HG03432 (cell line): ENCODE measurements at regions not wholly inside any gene's neighbourhood (a gene's known extent, or its start where the extent isn't known, plus 50 kb on each side); places are given as distances from the start of the nearest gene placed in this dataset.
"Not testable (repeated sequence)": the region's sequence is repeated elsewhere in the genome, so short reads cannot be mapped to it uniquely, and the experiment has no call there.

Experiments used
- ATAC-seq: cut with Tn5 transposase; IDR thresholded peaks from one replicate; pipeline ENCODE4 v1.9.1; 2021; ENCODE audit warnings: mild to moderate bottlenecking, moderate library complexity; ENCODE audit not compliant: unreplicated experiment

DNA sequence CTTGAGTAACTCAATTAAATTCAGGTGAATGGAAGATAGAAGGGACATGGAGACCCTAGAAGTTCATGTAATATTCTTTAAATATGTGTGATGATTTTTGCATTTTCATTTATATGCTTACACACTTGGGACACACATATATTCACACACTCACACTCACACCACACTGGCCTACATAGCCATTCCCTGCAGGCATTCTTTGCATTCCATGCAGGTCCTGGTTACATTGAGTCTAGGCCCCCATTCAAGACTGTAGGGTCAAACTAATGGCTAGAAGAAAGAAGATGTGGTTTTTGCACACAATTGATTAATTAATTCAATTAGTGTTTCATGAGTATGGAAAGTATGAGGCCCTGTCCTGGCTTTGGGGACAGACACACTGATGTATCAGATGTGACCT, 249.4 kb downstream of the HNMT start:
- ATAC-seq: no peak

DNA sequence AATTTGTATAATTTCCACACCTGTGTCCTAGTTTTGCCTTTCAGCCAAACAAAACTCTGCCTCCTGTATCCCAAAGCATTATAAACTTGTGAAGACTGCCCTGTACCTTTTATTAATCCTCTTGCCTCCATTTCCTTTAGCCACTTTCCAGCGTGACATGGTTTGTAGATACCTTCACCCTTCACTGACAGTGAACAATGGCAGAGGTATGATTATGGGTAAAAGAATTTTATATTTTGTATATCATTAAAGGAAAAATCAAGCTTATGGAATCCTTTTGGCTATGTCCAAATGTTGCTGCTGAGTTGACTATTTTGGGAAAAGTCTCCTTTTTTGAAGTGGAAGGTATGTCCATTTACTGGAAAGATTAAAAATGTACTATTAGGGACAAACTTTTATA, 251.7 kb downstream of the HNMT start:
- no peak for ATAC-seq

DNA sequence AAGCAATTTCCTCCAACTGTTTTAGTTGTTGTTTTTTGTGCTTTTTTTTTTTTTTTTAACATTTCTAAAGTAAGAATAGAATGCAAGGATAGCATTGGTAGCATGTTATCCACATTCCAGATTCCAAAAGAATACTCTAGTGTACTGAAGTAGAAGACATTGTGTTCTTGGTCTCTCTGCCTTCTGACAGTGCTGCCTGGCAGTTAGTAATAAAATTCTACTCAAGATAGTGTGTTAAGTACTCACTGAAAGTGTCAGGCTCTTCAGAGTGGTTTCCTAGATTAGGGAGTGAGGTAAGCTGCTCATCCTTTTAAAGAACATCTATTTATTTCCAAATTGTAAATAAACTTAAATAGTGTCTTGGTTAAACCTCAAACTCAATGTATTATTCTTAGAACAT, 253.7 kb downstream of the HNMT start:
- no peak for ATAC-seq

DNA sequence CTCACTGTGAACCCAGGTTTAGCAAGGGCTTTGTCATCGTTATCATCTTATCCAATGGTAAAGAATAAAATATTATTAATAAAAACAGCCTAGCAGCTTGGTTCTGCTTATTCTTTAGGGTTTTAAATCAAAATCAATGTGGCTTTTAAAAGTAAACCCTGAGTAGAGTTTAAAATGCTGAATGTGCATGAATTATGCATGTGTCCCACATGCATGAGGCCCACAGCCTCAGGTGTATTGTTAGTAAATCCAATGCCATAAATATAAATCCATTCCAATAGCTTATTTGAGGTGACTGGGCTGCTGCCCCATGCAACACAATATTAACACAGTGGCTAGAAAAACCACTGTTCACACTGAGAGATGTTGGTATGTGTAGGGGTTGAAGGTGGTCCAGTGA, 254.1 kb downstream of the HNMT start:
- no peak for ATAC-seq

DNA sequence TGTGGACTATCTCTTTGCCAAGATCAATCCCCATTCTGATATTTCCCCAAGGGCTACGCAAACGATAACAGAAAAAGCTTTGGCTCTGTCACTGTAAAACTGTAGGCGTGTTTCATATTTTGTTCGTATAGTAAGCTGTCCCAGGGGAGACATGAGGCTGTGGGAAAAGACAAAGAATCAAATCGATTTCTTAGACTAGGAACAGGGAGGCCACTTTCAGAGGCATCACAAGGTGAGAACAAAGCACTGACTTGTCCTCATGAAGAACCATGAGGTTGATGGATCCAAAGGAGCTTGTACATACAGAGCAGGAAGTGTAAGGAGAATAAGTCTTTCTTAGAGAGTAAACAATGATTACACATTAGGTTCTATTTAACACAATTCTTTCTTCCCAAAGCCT, 255.7 kb downstream of the HNMT start:
- no peak for ATAC-seq

DNA sequence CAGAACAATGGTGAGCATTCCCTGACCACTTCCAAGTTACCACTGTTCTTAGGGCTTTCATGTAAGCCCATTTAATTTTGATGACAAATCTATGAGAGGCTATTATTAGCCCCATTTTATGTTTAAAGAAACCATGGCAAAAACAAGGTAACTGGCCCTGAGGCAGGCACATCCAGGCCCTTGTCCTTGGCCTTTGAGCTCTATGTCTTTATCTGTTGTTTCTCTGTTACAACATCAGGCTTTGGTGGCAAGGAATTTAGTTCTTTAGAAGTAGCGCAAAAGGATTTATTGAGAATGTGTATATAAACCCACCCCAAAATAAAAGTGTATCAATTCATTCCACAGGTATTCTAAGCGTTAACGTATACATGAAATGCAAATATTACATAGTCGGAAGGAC, 257.1 kb downstream of the HNMT start:
- no peak for ATAC-seq

DNA sequence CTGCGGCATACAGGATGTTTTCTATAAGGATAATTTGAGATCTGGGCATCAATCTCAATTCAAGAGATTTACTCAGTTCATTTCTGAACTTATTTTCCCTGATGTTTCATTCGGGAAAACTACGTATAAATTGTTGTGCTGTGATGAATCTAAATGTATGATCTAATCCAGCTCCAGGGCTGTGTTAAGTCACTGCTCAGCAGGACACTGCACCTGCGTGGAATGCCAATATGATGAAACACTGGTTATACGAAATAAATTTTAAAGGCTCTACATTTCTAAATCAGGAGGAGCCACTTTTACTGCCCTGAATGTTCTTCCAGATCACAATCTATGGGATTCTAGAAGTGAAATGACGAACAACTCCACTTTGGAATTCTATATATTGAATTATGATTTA, 259.0 kb downstream of the HNMT start:
- no peak for ATAC-seq

DNA sequence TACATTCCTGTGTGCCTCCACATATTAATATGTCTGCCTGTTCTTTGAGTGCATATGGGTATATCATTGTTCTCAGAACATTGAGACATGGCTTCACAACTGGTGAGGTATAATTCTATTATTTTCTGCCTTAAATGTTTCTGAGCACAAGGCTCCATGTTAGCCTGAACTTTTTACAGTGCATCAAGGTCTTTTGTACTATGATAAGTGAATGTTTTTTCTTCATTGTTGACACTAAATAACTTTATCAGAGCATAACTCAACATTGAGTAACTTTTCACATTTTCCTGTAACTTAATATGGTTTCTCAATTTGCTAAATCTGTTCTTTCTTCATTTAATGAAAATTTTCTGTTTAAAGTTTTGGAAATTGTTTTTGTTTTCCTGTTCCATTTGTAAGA, 262.9 kb downstream of the HNMT start:
- no peak for ATAC-seq

DNA sequence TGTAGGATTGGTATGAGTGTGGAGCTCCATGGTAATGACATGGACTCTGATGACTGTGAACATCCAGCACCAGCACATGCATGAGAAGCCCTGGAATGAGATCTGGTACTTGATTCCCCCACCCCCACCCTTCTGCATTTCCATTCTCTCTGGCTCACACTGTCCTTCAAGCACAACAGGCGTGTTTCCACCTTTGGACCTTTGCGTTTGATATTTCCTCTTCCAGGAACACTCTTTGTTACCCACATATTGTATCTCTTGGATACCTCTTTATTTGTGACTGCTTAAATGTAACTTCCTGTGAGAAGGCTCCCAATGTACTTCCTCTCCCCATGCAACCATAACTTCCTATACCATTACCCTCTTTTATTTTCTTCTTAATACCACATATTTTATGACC, 263.8 kb downstream of the HNMT start:
- no peak for ATAC-seq

DNA sequence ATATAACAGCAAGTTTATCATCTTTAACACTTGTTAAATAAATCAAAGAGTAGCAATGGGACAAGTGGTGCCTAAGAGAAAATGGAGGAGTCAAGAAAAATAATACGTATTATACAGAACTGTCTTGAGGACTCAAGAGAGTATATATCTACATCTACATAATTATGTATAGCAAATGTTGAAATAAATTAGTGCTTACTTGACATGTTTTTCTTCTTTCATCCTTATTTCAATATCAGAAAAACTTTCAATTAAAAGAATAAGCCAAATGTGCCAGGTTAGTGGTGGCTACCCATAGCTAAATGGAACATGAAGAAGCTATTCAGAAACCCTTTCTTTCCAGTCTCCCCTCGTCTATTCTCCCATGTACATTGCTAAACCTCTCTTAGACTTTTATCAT, 267.3 kb upstream of the SPOPL start:
- ATAC-seq: no peak

DNA sequence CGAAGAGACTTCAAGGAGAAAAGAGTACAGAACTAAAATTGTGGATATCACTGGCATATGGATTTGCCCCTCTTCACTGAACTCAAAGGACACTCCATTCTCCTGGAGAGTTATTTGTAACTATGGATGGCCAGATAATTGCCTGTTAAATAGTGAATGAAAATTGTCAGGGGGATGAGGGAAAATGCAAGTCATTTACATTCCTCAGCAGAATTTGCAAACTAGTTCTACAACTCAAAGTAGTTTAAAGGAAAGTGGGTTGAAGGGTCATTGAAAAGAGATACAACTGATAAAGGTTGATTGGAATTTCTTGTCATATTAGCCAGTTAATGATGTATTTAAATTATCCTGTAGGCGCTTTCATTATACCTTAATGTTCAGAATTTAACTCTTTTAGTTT, 266.5 kb upstream of the SPOPL start:
- no peak for ATAC-seq

DNA sequence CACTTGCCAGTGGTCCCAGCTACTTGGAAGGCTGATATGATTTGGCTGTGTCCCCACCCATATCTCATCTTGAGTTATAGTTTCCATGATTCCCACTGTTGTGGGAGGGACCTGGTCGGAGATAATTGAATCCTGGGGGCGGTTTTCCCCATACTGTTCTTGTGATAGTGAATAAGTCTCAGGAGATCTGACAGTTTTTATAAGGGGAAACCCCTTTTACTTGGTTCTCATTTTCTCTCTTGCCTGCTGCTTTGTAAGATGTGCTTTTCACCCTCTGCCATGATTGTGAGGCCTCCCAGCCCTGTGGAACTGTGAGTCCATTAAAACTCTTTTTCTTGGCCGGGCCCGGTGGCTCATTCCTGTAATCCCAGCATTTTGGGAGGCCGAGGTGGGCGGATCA, 265.4 kb upstream of the SPOPL start:
- no peak for ATAC-seq

DNA sequence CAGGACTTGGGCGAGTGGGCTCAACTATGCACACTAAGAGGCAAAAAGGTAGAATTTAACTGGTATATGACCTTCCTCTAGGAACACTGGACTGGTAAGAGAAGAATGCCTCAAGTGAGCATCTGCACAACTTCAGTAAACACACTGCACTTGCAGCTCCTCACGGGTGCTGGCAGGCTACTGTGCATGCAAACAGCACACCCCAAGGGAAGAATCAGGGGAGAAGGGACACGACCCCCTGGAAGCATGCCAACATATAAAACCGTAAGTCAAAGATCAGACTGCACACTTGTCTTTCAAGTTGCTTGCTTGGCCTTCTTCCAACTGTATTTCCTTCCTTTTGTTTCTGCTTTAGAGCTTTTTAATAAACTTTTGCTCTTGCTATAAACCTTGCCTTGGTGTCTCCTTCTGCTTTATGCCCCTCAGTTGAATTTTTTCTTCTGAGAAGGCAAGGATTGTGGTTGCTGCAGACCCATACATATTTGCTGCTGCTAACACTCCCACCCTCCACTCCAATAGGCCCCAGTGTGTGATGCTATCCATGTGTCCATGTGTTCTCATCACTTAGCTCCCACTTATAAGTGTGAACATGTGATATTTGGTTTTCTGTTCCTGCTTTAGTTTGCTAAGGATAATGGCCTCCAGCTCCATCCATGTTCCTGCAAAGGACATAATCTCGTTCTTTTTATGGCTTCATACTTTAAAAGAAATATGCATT, 263.7 kb upstream of the SPOPL start:
- ATAC-seq: no peak

DNA sequence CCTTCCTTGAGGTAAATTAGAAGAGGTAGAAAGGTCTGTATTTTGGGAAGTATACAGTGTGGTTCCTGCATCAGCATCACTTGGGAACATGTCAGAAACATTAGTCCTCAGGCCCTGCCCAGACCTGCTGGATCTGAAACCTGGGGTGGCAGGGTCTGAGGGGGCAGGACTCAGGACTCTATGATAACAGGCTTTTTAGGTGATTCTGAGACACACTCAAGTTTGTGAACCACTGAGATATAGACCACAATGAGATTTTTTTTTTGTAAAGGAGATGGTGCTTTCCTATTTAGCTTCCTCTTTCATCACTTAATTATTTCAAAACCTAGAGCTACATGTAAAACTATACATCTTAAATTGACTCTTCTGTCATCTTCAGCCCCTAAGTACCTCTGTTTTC, 262.7 kb upstream of the SPOPL start:
- ATAC-seq: peak; percentile 73

DNA sequence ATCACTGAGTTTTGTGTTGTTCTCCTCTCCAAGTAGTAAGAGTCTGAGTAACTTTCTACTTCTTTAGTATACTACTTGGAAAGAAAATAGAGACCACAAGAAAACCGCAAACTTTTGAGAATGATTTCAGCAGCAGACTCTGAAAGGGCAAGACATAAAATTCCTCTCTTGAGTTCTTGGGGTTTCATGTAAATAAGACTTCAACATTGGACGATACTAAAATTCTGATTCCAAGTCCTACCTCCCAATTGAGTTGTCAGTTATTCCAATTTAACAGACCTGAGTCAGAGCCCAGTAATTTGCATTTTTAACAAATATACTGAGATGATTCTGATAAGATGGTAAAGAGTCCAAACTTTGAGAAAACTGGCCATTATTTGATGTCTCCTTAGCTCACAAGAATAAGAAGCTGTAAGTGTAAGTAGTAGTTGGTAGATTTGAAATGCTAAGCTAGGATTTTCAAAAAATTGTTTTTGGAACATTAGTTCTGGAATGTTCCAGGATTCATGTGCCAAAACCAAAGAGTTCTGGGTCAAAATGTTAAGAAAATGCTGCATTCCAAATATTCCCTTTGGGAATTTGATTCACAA, 261.6 kb upstream of the SPOPL start:
- no peak for ATAC-seq

DNA sequence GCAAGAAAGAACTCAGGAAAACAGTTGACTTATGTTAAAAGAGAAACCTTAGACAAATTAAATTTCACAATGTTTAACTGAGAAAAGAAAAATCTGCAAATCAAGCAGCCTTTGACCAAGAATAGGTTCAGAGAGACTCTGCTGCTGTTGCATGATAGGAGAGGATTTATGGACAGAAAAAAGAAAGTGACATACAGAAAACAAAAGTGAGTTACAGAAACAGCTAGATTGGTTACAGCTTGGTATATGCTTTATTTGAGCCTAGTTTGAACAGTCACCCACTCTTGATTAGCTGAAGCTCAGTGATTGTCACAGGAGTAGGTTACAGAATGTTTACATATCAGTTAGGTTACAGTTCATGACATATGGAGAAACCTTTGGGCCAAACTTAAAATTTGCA, 258.2 kb upstream of the SPOPL start:
- no peak for ATAC-seq

DNA sequence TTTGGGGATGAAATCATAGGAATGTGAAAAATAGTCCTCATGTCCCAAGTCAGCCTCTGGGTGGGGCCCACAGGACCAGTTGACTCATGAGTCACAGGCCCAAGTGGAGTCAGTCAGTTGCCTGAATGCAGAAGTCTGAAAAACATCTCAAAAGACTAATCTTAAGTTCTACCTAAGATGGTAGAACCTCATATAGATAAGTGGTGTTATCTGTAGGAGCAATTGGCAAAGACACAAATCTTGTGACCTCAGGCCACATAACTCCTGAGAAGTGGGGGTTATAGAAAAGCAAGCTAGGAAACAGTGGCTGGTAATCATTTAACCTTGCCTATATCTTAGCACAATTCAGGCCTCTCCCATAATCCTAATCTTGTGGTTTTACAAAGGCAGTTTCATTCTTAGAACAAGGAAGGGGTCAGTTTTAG, 257.1 kb upstream of the SPOPL start:
- no peak for ATAC-seq

DNA sequence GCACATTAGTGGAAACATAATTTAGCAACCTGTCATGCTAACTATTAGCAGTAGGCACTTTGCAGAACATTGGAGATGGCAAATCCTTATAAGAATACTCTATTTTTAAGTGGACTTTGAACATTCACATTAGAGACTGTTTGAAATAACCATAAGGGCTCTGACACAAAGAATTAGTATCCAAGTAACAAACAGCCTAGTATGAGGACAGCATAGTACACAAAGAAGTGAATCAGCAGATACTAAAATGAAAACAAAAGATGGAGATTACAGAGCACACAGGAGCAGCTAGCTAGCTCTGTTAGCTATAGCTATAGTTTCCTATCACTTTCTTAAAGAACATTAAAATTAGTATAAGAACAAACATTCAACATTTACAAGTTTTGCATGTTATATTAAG, 256.3 kb upstream of the SPOPL start:
- ATAC-seq: no peak

DNA sequence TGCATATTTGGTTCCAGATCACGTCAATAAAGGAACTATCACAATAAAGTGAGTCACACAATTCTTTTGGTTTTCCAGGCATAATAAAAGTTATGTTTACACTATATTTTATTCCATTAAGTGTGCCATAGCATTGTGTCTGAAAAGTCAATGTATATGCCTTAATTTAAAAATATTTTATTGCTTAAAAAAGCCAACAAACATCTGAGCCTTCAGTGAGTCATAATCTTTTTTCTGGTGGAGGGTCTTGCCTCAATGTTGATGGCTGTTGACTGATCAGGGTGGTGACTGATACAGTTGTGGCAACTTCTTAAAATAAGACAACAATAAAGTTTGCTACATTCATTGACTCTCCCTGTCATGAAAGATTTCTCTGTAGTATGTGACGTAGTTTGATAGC, 254.3 kb upstream of the SPOPL start:
- ATAC-seq: no peak

DNA sequence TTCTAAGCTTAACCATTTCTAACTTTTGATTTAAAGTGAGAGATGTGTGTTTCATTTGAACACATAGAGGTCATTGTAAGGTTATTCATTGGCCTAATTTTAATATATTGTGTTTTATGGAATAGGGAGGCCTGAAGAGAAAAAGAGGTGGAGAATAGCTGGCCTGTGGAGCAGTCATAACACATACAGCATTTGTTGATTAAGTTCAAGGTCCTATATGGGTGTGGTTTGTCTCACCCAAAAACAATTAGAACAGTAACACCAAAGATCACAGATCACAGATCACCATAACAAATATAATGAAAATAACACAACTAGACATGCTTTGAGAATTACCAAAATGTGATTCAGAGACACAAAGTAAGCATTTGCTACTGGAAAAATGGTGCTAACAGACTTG, 252.4 kb upstream of the SPOPL start:
- ATAC-seq: no peak

DNA sequence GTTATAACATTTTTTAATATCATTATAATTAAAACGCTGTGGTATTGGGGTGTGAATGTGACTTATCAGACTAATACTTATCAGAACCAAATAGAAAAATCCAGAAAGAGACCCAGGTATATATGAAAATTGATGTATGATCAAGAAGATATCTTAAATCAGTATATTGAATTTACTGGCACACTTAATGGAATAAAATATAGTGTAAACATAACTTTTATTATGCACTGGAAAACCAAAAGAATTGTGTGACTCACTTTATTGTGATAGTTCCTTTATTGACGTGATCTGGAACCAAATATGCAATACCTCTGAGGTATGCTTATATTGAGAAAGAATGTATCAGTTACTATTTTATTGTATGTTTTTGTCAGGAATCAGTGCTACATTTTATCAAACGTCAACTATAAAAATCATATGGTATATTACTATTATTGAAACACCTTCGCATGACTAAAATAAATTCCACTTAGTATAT, 250.7 kb upstream of the SPOPL start:
- ATAC-seq: not testable (repeated sequence)

DNA sequence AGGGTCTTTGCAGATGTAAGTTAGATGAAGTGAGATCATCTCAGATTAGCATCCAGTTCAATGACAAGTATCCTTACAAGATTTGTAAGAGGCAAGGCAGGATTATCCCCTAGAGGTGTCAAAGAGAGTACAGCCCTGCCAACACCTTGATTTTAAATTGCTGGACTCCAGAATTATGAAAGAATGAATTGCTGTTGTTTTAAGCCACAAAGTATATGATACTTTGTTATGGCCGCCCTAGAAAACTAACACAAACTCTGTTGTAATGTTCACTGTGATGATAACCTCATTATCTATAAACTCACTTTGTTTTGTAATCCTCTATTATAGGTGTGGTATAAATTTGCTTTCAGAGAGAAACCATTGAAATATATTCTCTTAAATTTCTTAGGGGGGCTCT, 249.0 kb upstream of the SPOPL start:
- no peak for ATAC-seq

DNA sequence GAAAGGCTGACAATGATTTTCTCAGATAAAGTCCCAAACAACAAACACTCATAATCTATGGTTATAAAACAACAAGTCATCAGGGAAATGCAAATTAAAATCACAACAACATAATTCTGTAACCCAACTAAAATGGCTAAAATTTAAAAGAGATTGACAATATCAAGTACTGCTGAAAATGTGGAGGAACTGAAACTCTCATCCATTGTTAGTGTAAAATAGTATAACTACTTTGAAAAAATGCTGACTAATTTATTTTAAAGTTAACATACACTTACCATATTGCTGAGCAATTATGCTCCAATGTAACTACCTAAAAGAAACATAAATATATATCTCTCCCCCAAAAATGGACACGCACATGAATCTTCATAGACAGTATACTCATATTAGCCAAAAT, 245.9 kb upstream of the SPOPL start:
- ATAC-seq: no peak
